C4-2B (cell line): ENCODE measurements at regions not wholly inside any gene's neighbourhood (a gene's known extent, or its start where the extent isn't known, plus 50 kb on each side); places are given as distances from the start of the nearest gene placed in this dataset.

ENCODE experiments used
- ZFX ChIP-seq: fragments of 450-650 bp; IDR thresholded peaks from 2 replicates; pipeline ENCODE4 v1.6.1; 2017
- TF ChIP-seq, protein P1 (sequence below): fragments of 450-650 bp; conservative IDR thresholded peaks from 2 replicates; pipeline ENCODE4 v1.5.1; 2017; ENCODE audit warnings: mild to moderate bottlenecking

GRCh38 chr6:6090861-6091607 lies 84.3 kb upstream of the NRN1 start:
- TF ChIP-seq, protein P1, sequence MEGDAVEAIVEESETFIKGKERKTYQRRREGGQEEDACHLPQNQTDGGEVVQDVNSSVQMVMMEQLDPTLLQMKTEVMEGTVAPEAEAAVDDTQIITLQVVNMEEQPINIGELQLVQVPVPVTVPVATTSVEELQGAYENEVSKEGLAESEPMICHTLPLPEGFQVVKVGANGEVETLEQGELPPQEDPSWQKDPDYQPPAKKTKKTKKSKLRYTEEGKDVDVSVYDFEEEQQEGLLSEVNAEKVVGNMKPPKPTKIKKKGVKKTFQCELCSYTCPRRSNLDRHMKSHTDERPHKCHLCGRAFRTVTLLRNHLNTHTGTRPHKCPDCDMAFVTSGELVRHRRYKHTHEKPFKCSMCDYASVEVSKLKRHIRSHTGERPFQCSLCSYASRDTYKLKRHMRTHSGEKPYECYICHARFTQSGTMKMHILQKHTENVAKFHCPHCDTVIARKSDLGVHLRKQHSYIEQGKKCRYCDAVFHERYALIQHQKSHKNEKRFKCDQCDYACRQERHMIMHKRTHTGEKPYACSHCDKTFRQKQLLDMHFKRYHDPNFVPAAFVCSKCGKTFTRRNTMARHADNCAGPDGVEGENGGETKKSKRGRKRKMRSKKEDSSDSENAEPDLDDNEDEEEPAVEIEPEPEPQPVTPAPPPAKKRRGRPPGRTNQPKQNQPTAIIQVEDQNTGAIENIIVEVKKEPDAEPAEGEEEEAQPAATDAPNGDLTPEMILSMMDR, result no peak
- no peak for TF ChIP-seq ZFX
